Keratinocyte (primary cell): ENCODE measurements at regions not wholly inside any gene's neighbourhood (a gene's known extent, or its start where the extent isn't known, plus 50 kb on each side); places are given as distances from the start of the nearest gene placed in this dataset.

ENCODE experiments used
- CTCF ChIP-seq, 3 experiments: IDR thresholded peaks in 1 of 3; conservative IDR thresholded peaks in 1 of 3; optimal IDR thresholded peaks in 1 of 3; 2 replicates in 2 of 3; 3 replicates in 1 of 3; pipeline versions ENCODE3 to v1.5.1; 2011; ENCODE audit warnings: low read length in 3 of 3, mild to moderate bottlenecking in 3 of 3, moderate library complexity in 2 of 3, control low read depth in 1 of 3, inconsistent platforms in 1 of 3; ENCODE audit not compliant: insufficient read depth in 2 of 3; ENCODE audit errors: extremely low read depth in 1 of 3
- EZH2 ChIP-seq: IDR thresholded peaks from one replicate; pipeline ENCODE4 v1.6.1; 2012; ENCODE audit warnings: inconsistent platforms, mild to moderate bottlenecking, low read length, moderate library complexity

DNA sequence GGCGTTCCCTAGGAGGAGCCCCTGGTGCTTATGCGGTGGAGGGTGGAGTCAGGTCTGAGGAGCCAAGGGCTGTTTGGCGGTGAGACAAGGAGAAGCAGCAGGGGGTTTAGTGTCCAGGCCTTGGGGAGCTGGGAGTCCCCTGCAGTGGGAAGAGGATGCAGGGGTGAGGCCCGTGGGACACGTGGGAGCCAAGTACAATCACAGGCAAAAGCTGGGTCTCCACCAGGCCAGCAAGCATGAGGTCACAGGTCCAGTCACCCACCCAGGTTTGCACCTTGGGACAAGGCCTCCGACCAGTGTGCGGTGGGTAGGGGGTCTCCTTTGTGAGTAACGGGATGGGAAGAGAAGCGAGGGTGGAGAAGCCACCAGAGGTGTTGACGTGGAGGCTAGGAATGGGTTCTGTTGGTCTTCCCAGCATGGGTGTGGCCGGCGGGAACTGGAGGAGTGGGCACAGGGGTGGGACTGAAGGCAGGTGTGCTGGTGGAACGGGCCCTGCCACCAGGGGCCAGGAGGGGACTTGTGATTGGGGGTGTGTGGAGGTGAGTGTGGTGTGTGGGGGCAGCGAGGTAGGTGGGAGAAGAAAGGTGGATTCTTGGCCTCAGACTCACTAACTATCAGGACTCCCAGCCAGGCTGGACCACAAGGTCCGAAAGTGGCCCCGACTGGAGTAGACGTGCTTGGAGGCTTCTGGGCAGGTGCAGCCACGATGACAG is 953.6 kb downstream of the TBC1D22A start:
- no peak for TF ChIP-seq CTCF (optimal IDR thresholded peaks at IDR 0.05 in 1 of 3, IDR thresholded peaks at IDR 0.05 in 1 of 3, conservative IDR thresholded peaks at IDR 0.05 in 1 of 3; ENCODE audit: extremely low read depth in 1 of 3, insufficient read depth in 2 of 3, low read length in 3 of 3)
- no peak for TF ChIP-seq EZH2
